GM23338 (cell line): ENCODE measurements at regions not wholly inside any gene's neighbourhood (a gene's known extent, or its start where the extent isn't known, plus 50 kb on each side); places are given as distances from the start of the nearest gene placed in this dataset.

ENCODE experiments used
- ATAC-seq: fragments of 200-7000 bp; cut with Tn5 transposase; 3 replicates; pipeline ENCODE4 v1.9.1; 2020
- DNase-seq: peaks from one replicate; pipeline ENCODE4 v3.0.0-alpha.2; 2015; ENCODE audit warnings: low spot score
- H2AFZ ChIP-seq: fragments of 200-600 bp; sonication (generic); 2 replicates; pipeline ENCODE4 v1.8.0; 2016; ENCODE audit warnings: antibody characterized with exemption, mild to moderate bottlenecking, moderate library complexity
- H3F3A ChIP-seq: fragments of 200-600 bp; sonication (generic); replicated peaks from 2 replicates; pipeline ENCODE4 v1.8.0; 2017; ENCODE audit warnings: antibody characterized with exemption, mixed run types, low read depth
- H3K27ac ChIP-seq: fragments of 200-600 bp; sonication (generic); 2 replicates; pipeline ENCODE4 v1.6.1; 2016; ENCODE audit warnings: low read depth
- H3K27me3 ChIP-seq: fragments of 200-600 bp; sonication (generic); 2 replicates; pipeline ENCODE4 v1.8.0; 2016; ENCODE audit warnings: mild to moderate bottlenecking, mixed run types, moderate library complexity; ENCODE audit not compliant: insufficient read depth
- H3K36me3 ChIP-seq: fragments of 200-600 bp; sonication (generic); 2 replicates; pipeline ENCODE4 v1.8.0; 2016; ENCODE audit warnings: mild to moderate bottlenecking; ENCODE audit not compliant: insufficient read depth
- H3K4me1 ChIP-seq: fragments of 200-600 bp; sonication (generic); 2 replicates; pipeline ENCODE4 v1.8.0; 2016; ENCODE audit warnings: mild to moderate bottlenecking, moderate library complexity; ENCODE audit not compliant: insufficient read depth
- H3K4me2 ChIP-seq: fragments of 200-600 bp; sonication (generic); 2 replicates; pipeline ENCODE4 v1.7.1; 2017; ENCODE audit warnings: mixed run types
- H3K4me3 ChIP-seq: fragments of 200-600 bp; sonication (generic); 2 replicates; pipeline ENCODE4 v1.6.1; 2016; ENCODE audit warnings: mixed run types
- H3K79me2 ChIP-seq: fragments of 200-600 bp; sonication (generic); replicated peaks from 2 replicates; pipeline ENCODE4 v1.8.0; 2017; ENCODE audit warnings: mild to moderate bottlenecking; ENCODE audit not compliant: insufficient read depth
- H3K9me2 ChIP-seq: fragments of 200-600 bp; sonication (generic); 2 replicates; pipeline ENCODE4 v1.8.0; 2017; ENCODE audit not compliant: insufficient read depth
- H4K20me1 ChIP-seq: fragments of 200-600 bp; sonication (generic); replicated peaks from 2 replicates; pipeline ENCODE4 v1.8.0; 2017; ENCODE audit warnings: mild to moderate bottlenecking; ENCODE audit not compliant: insufficient read depth
- H3K27ac Mint-ChIP-seq: 2 replicates; pipeline ENCODE4 v1.8.0; 2020; ENCODE audit warnings: inconsistent platforms, mild to moderate bottlenecking, moderate library complexity, mixed read lengths
- H3K27me3 Mint-ChIP-seq: 3 replicates; pipeline ENCODE4 v1.8.0; 2022; ENCODE audit warnings: low read depth, mild to moderate bottlenecking, moderate library complexity, mixed read lengths, inconsistent platforms; ENCODE audit not compliant: insufficient read depth, poor library complexity
- H3K36me3 Mint-ChIP-seq: 3 replicates; pipeline ENCODE4 v1.8.0; 2021; ENCODE audit warnings: low read depth, mild to moderate bottlenecking, inconsistent platforms, moderate library complexity, mixed read lengths
- H3K4me1 Mint-ChIP-seq: 3 replicates; pipeline ENCODE4 v1.8.0; 2020; ENCODE audit warnings: mild to moderate bottlenecking, inconsistent platforms, mixed read lengths
- H3K4me3 Mint-ChIP-seq: 3 replicates; pipeline ENCODE4 v1.8.0; 2021; ENCODE audit warnings: moderate library complexity, mild to moderate bottlenecking, inconsistent platforms, mixed read lengths
- H3K9me3 Mint-ChIP-seq: 3 replicates; pipeline ENCODE4 v1.8.0; 2020; ENCODE audit warnings: moderate library complexity, mild to moderate bottlenecking, inconsistent platforms, mixed read lengths
- EZH2 ChIP-seq: fragments of 200-600 bp; sonication (generic); IDR thresholded peaks from one replicate; pipeline ENCODE4 v1.8.0; 2017; ENCODE audit warnings: antibody characterized with exemption, mild to moderate bottlenecking, low read depth; ENCODE audit not compliant: unreplicated experiment
- JUNB ChIP-seq: IDR thresholded peaks from one replicate; pipeline ENCODE4 v1.6.1; 2016; ENCODE audit warnings: antibody characterized with exemption; ENCODE audit not compliant: unreplicated experiment
- POLR2AphosphoS5 ChIP-seq: IDR thresholded peaks from 2 replicates; pipeline ENCODE4 v1.6.1; 2016; ENCODE audit warnings: antibody characterized with exemption, low read depth
- STAT1 ChIP-seq: IDR thresholded peaks from one replicate; pipeline ENCODE4 v1.6.1; 2016; ENCODE audit warnings: antibody characterized with exemption; ENCODE audit not compliant: unreplicated experiment
- ZNF462 ChIP-seq: fragments of 250-450 bp; sonication (Bioruptor Pico); IDR thresholded peaks from 2 replicates; pipeline ENCODE4 v1.5.0; 2020; ENCODE audit warnings: mild to moderate bottlenecking, moderate library complexity
- TF ChIP-seq, protein P1 (sequence below), 2 experiments: fragments of 200-600 bp in 1 of 2; sonication (generic) in 1 of 2; conservative IDR thresholded peaks; 2 replicates each; pipeline versions ENCODE4 v1.5.1 to v1.6.1; 2016 to 2017; ENCODE audit warnings: antibody characterized with exemption in 2 of 2, low read depth in 2 of 2, mild to moderate bottlenecking in 2 of 2, moderate library complexity in 1 of 2
- TF ChIP-seq, protein P2 (sequence below): IDR thresholded peaks from one replicate; pipeline ENCODE4 v1.6.1; 2018; ENCODE audit warnings: antibody characterized with exemption; ENCODE audit not compliant: unreplicated experiment
- TF ChIP-seq, protein P3 (sequence below): IDR thresholded peaks from 2 replicates; pipeline ENCODE4 v1.6.1; 2016; ENCODE audit warnings: antibody characterized with exemption

DNA sequence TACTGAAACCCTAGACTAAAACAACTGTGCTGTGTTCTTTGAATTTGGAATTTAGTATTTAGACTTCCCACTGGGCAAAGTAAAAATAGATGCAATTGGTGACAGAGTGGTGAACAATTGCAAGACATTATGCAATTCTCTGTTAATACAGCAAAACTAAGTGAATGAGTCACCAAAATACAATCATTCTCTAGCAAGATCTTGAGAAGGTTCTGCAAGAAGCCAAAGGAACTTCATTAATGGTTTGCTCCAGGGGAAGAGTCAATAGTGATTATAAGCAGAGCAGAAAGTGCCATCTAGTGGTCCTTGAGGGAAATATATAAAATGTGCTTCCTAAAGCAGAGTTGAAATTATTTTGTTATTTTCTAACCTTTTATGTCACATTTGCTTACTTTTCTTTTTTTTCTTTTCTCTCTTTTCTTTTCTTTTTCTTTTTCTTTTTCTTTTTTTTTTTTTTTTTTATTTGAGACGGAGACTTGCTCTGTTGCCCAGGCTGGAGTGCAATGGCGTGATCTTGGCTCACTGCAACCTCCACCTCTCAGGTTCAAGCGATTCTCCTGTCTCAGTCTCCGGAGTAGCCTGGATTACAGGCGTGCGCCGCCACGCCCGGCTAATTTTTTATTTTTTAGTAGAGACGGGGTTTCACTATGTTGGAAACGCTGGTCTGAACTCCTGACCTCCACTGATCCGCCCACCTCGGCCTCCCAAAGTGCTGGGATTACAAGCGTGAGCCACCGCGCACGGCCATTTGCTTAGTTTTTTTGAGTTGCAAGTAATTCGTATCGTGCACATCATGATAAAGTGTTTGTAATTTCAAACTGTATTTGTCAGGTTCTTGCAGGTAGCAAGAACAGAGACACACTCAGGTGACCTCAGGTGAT lies 99.2 kb downstream of the CTH start:
- DNase-seq (peak; percentile 89), ATAC-seq (peak; percentile 85)
- peaks cover 8% of the 10 kb centered on the region for H3K4me1 Mint-ChIP-seq
- Histone ChIP-seq H4K20me1 (no peaks in the 10 kb centered on the region), H3K4me1 (no peaks in the 10 kb centered on the region), H3K4me2 (no peak overlapping the region), H3K79me2 (no peaks in the 10 kb centered on the region), H3K27me3 (no peaks in the 10 kb centered on the region), H3F3A (no peaks in the 10 kb centered on the region), H3K27ac (no peak overlapping the region), H2AFZ (peak overlapping the region; percentile 64), H3K4me3 (no peak overlapping the region), H3K9me2 (no peaks in the 10 kb centered on the region), H3K36me3 (no peaks in the 10 kb centered on the region)
- H3K27me3 Mint-ChIP-seq, result no peaks in the 10 kb centered on the region
- no peak for TF ChIP-seq STAT1
- TF ChIP-seq, protein P1, sequence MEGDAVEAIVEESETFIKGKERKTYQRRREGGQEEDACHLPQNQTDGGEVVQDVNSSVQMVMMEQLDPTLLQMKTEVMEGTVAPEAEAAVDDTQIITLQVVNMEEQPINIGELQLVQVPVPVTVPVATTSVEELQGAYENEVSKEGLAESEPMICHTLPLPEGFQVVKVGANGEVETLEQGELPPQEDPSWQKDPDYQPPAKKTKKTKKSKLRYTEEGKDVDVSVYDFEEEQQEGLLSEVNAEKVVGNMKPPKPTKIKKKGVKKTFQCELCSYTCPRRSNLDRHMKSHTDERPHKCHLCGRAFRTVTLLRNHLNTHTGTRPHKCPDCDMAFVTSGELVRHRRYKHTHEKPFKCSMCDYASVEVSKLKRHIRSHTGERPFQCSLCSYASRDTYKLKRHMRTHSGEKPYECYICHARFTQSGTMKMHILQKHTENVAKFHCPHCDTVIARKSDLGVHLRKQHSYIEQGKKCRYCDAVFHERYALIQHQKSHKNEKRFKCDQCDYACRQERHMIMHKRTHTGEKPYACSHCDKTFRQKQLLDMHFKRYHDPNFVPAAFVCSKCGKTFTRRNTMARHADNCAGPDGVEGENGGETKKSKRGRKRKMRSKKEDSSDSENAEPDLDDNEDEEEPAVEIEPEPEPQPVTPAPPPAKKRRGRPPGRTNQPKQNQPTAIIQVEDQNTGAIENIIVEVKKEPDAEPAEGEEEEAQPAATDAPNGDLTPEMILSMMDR (conservative IDR thresholded peaks at IDR 0.05; ENCODE audit: low read depth in 2 of 2), result peak; percentile 76 to 84
- TF ChIP-seq ZNF462, result peak; percentile 88
- TF ChIP-seq JUNB, result no peak
- TF ChIP-seq, protein P2, sequence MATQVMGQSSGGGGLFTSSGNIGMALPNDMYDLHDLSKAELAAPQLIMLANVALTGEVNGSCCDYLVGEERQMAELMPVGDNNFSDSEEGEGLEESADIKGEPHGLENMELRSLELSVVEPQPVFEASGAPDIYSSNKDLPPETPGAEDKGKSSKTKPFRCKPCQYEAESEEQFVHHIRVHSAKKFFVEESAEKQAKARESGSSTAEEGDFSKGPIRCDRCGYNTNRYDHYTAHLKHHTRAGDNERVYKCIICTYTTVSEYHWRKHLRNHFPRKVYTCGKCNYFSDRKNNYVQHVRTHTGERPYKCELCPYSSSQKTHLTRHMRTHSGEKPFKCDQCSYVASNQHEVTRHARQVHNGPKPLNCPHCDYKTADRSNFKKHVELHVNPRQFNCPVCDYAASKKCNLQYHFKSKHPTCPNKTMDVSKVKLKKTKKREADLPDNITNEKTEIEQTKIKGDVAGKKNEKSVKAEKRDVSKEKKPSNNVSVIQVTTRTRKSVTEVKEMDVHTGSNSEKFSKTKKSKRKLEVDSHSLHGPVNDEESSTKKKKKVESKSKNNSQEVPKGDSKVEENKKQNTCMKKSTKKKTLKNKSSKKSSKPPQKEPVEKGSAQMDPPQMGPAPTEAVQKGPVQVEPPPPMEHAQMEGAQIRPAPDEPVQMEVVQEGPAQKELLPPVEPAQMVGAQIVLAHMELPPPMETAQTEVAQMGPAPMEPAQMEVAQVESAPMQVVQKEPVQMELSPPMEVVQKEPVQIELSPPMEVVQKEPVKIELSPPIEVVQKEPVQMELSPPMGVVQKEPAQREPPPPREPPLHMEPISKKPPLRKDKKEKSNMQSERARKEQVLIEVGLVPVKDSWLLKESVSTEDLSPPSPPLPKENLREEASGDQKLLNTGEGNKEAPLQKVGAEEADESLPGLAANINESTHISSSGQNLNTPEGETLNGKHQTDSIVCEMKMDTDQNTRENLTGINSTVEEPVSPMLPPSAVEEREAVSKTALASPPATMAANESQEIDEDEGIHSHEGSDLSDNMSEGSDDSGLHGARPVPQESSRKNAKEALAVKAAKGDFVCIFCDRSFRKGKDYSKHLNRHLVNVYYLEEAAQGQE, result no peak
- no peak for TF ChIP-seq EZH2
- TF ChIP-seq, protein P3, sequence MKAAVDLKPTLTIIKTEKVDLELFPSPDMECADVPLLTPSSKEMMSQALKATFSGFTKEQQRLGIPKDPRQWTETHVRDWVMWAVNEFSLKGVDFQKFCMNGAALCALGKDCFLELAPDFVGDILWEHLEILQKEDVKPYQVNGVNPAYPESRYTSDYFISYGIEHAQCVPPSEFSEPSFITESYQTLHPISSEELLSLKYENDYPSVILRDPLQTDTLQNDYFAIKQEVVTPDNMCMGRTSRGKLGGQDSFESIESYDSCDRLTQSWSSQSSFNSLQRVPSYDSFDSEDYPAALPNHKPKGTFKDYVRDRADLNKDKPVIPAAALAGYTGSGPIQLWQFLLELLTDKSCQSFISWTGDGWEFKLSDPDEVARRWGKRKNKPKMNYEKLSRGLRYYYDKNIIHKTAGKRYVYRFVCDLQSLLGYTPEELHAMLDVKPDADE, result no peak
- TF ChIP-seq POLR2AphosphoS5, result no peak
- H3K36me3 Mint-ChIP-seq, result no peaks in the 10 kb centered on the region
- no peak overlapping the region for H3K27ac Mint-ChIP-seq
- H3K4me3 Mint-ChIP-seq, result no peak overlapping the region
- no peaks in the 10 kb centered on the region for H3K9me3 Mint-ChIP-seq
